NCI-H446 treated with DMSO at 0.1 percent for 48 hours (cell line): ENCODE measurements at regions not wholly inside any gene's neighbourhood (a gene's known extent, or its start where the extent isn't known, plus 50 kb on each side); places are given as distances from the start of the nearest gene placed in this dataset.
A peak's percentile ranks its signal among the peaks of the same experiment; 100 is the strongest.

Source experiments
- DNase-seq: peaks from one replicate; lab custom pipeline; 2025; lab: John Stamatoyannopoulos, UW

- peak; percentile 63 for DNase-seq
Measured at GRCh38 chr14:55938249-55938791, 179.9 kb upstream of the PELI2 start.

DNA sequence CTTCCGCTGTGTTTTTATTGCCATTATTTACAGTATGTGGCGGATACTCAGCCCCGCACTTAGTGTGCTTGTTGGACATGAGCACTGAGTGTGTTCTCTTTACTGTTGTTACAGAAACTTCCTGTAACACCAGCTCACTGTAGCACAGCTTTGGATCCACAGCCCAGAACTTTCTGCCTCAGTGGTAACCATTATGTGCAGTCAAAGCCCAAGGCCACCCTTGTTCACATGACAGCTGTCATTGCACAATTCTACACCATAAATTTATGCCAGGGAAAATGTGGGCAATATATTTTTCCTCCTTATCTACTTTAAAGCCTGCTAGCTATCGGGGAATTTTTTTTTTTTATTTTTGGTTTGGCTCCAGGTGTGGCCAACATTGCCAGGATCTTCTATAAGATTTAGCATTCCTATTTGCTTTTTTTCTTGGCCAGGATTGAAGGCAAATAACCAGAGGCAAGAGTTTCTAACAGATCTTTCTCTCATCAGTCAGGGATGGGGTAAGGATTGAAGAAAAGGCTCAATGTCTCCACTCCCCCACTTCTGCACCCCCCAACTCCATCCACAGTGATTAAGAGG, 176.0 kb upstream of the PELI2 start:
- no peak for DNase-seq

- DNase-seq: no peak
Measured at GRCh38 chr14:55942826-55943225, 175.4 kb upstream of the PELI2 start.

DNA sequence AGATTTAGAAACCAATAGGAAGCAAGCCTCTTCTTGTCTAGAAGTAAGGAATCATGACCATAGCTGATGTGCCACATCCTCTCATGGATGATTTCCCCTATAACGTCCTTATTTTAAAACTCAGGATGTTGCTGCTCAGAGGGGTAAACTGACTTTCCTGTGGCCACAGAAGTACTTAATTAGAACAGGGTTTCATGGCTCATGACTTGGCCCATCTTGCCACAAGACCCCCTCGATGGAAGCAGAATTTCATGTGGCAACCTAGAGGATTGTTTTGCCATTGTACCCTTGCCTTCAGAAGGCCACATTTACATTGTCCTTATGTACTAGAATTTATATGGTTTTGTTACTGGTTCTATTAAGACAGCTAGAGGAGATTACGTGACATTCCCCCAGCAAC, 173.5 kb upstream of the PELI2 start:
- DNase-seq: no peak

DNA sequence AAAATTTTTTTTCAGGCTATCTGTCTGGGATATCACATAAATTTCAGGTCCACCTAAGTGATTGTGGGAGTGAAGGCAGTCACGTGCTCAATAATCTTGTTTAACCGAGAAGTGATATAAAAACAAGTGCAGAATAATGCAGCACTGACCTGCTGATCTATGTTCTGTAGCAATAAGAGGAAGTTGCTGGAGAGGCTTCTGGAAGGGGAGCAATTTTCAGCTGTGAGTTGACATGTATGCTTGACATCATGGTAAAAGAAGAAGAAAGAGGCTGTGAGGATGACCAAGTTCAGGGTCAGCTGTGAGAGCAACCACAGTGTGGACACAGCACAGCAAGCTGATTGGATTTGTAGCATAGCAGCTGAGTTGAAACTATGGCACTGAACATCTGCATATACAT, 172.0 kb upstream of the PELI2 start:
- no peak for DNase-seq

DNA sequence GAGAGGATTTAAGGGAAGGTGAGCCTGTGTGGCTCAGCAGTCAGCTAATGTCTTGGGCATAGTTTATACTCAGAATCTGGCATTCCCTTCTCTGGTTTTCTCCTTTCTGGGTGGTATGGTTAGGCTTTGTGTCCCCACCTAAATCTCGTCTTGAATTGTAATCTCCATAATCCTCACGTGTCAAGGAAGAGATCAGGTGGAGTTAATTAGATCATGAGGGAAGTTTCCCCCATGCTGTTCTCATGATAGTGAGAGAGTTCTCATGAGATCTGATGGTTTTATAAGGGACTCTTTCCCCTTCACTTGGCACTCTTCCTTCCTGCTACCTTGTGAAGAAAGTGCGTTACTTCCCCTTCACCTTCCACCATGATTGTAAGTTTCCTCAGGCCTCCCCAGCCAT, 169.8 kb upstream of the PELI2 start:
- no peak for DNase-seq

DNA sequence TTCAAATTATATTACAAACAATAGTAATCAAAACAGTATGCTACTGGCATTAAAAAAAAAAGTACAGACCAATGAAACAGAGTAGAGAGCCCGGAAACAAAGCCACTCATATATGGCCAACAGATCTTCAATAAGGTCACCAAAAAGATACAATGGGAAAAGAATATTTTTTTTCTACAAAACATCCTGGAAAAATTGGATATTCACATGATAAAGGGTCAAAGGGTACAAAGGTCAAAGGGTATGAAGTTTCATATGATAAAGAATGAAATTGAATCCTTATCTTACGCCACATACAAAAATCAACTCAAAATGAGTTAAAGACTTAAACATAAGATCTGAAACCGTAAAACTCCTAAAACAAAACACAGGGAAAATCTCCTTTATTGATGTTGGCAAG, 168.5 kb upstream of the PELI2 start:
- no peak for DNase-seq

DNA sequence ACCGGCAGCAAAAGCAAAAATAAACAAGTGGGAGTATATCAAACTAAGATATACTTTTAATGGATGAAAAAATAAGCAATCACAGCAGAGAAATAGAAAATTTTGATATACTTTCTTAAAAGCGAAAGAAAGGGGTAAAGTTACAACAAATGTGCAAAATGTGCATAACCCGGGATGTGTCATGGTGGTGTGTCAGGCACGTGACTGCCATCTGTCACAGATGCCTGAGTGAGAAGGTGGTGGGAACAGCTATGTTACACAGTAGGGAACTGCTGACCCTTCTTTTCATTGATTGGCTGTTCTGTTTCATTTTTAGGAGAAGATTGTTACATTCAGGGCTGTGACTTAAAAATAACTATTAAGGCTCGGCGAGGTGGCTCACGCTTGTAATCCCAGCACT, 168.1 kb upstream of the PELI2 start:
- no peak for DNase-seq

- DNase-seq: no peak
Measured at GRCh38 chr14:55951341-55952206, 166.6 kb upstream of the PELI2 start.

GRCh38 chr14:55954108-55954507, 164.1 kb upstream of the PELI2 start:
- DNase-seq: no peak

DNA sequence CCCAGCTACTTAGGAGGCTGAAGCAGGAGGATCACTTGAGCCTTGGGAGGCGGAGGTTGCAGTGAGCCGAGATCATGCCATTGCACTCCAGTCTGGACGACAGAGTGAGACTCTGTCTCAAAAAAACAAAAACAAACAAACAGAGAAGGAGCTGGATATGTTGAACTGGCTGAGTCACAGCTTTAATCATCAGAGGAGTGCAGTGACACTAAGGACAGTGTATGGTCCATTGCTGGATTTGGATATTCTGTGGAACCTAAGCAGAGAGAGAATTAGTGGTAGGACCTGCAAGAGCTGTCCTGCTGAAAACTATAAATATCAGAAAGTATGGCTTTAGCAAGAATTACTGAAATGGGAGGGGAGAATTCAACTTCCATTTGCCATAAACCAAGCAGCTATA, 163.0 kb upstream of the PELI2 start:
- no peak for DNase-seq

- DNase-seq: no peak
Measured at GRCh38 chr14:55957950-55958349, 160.3 kb upstream of the PELI2 start.

DNA sequence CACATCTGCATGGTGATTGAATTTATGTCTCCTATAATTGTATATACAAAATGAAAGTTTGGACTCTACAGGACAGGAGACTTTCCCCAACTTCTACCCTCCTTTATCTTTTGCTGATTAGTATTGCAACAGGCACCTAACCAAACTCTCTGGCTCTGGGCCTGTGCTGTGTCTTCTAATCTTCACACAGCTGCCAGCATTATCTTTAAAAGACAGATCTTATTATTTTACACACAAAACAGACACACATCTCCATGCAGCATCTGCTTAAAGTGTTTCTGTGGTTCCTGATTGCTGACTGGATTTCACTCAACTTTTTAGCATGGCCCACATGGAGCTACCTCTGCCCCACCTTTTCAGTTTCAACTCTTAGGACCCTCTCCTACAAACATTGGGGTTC, 154.9 kb upstream of the PELI2 start:
- no peak for DNase-seq

DNA sequence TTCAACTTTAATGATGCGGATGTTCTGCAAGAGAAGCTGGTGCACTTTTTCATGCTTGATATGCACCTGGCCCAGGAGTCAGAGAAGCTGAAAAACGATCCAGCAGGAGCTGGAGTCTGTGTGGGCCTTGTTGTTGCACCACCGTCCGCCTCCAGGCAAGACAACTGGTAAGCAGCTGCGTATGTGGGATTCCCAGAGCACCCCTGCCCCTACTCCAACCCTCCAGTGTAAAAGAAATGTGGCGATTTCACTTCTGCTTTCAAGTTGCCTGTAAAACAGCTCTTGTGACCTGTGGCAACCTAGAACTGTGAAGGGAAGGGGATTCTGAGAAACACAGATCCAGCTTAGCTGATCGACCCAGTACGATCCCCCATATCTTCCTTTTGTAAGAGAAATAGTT, 154.1 kb upstream of the PELI2 start:
- DNase-seq: no peak

DNA sequence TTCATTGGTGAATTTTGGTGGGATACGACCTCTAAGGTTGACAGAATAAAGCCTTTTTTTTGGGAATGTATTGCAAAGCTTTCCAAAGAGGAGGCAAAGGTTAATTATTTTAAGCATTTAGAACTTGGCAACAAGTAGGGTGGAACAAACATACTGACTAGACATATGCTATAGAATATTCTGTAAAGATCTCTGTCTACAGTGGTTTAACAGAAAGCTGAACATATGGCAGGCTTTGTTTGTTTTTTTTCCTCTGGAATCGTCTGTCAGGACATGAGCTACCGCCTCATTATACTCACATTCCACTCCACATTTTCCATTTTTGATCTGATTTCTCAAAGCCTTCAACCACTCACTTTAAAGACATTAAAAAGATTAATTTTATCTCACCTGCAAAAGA, 153.4 kb upstream of the PELI2 start:
- peak; percentile 4 for DNase-seq

- no peak for DNase-seq
Measured at GRCh38 chr14:55965851-55966250, 152.4 kb upstream of the PELI2 start.

DNA sequence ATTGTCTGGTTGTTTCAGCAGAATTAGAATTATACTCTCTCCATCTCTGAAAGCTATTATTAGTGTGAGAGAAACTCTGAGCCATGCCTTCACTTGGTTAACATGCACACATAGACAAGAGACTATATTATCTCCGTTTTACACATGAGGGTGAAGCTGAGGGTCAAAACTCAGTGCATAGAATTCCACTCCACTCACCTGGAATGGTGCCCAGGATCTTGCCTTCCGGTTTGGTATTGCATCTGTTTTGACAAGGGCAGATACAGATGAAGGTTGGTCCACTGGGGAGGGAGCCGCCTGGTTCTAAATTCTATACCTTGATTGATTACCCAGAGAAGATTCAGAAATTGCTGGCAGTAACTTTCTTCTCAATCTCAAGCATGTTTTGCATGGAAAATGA, 149.5 kb upstream of the PELI2 start:
- DNase-seq: no peak

DNA sequence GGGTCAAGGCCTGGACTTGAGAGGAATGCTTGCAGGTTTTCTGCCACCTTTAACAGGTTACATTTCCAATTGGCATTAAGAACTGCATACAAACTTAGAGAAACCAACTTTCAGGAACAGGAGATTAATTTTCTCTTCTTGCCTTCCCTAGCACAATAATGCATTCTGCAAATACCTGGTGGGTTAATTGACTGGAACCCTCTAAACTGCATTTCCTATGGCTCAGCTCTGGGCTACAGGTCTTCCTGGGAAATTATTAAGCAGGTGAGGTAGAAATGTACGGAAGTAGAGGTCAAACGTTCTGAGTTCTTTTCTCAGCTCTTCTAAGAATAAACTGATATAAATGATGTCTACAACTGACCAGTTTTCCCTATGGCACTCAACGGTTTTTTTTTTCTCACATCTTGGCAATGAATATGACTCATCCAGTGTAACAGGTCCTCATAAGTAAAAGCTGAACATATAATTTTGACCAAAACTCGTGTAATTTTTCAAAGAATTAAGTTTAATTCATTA, 144.9 kb upstream of the PELI2 start:
- no peak for DNase-seq

DNA sequence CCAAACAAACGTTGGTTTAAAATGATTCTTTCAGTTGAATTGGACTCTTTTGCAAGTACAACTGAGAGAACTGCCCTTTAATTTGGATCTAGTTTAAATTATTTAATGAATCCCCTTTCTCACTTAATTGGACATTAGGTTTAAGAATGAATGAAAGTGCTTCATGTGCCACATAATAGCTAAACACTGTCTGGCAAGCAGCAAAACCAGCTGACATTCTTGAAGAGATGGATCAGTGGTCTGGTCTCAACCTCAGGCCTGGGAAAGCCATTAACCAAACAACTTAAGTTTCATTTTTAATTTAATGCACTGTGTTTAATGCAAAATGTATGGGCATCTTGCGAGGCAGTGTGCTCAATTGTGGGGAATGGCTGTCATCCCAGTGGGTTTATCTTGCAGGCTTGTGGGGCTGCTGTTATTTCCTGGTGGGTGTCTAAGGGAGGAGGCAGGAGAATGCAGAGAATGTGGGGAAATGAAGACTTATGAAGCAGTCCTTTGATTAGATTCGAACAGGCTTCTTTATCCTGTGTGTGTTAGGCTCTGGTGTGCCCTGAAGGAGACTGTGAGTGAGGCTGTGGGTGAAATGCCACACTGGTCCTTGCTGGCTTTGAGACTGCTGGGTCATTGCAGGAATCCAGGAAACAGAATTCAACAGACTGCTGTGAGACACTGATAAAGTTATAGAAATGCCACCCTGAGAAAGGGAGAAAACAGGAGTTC, 144.1 kb upstream of the PELI2 start:
- DNase-seq: no peak

GRCh38 chr14:55975281-55975910, 142.8 kb upstream of the PELI2 start:
- DNase-seq: no peak

- no peak for DNase-seq
Measured at GRCh38 chr14:55976219-55976618, 142.0 kb upstream of the PELI2 start.

DNA sequence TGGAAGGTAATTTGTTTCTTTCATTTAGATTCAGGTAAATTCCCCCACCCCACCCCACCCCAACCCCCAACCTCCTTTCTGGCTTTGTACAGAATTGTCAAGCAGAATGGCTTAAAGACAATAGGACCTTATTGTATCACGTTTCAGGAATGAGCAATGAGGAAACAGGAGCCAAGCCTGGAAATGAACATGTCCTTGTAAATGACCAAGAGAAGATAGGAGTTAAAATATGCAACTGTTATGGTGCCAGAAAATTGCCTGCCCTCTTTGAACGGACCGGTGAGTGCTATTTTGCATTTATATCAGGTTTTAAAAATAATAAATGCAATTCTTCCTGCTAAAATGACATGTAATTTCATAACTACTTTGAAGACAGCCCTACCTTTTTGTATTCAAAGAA, 141.6 kb upstream of the PELI2 start:
- no peak for DNase-seq
